GM10248 (cell line): ENCODE measurements at regions not wholly inside any gene's neighbourhood (a gene's known extent, or its start where the extent isn't known, plus 50 kb on each side); places are given as distances from the start of the nearest gene placed in this dataset.

Experiments used
- CTCF ChIA-PET: fragments of 300-600 bp; sonication (Branson Sonifier 250); formaldehyde crosslinking; extraction: SDS; loops from one replicate; lab custom pipeline; 2021; ENCODE audit warnings: antibody characterized with exemption; lab: Yijun Ruan, JAX
- POLR2A ChIA-PET: fragments of 350-650 bp; sonication (Branson Sonifier 250); formaldehyde crosslinking; extraction: SDS; loops from one replicate; lab custom pipeline; 2020; ENCODE audit warnings: antibody characterized with exemption; lab: Yijun Ruan, JAX
- DNase-seq: peaks from one replicate; pipeline ENCODE4 v3.0.0; 2012; ENCODE audit errors: extremely low spot score
- TF ChIP-seq, protein P1 (sequence below): IDR thresholded peaks from 2 replicates; pipeline ENCODE4 v1.5.1; 2012; ENCODE audit warnings: mild to moderate bottlenecking, low read depth; ENCODE audit errors: extremely low read depth, missing control alignments, control extremely low read depth

DNA sequence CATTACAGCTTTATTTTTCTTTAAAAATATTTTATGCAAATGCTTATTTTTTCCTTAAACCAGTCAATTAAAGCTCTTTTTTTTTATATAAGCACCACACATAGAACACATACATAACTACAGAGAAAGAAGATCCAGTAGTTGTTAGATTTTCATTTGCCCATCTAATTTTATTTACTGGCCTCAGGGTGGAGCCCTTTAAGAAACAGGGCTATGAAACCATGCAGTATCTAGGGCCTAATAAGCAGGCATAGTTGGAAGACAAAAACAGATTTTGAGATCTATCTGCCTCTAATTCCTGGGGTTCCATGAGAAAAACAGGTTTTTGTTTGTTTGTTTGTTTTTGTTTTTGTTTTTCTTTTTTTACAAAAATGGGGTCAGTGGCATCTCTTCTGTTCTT, 120.6 kb downstream of the BCHE start:
- POLR2A ChIA-PET = no interaction called here
- no peak for DNase-seq
- CTCF ChIA-PET = no interaction called here
- TF ChIP-seq, protein P1, sequence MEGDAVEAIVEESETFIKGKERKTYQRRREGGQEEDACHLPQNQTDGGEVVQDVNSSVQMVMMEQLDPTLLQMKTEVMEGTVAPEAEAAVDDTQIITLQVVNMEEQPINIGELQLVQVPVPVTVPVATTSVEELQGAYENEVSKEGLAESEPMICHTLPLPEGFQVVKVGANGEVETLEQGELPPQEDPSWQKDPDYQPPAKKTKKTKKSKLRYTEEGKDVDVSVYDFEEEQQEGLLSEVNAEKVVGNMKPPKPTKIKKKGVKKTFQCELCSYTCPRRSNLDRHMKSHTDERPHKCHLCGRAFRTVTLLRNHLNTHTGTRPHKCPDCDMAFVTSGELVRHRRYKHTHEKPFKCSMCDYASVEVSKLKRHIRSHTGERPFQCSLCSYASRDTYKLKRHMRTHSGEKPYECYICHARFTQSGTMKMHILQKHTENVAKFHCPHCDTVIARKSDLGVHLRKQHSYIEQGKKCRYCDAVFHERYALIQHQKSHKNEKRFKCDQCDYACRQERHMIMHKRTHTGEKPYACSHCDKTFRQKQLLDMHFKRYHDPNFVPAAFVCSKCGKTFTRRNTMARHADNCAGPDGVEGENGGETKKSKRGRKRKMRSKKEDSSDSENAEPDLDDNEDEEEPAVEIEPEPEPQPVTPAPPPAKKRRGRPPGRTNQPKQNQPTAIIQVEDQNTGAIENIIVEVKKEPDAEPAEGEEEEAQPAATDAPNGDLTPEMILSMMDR = no peak

DNA sequence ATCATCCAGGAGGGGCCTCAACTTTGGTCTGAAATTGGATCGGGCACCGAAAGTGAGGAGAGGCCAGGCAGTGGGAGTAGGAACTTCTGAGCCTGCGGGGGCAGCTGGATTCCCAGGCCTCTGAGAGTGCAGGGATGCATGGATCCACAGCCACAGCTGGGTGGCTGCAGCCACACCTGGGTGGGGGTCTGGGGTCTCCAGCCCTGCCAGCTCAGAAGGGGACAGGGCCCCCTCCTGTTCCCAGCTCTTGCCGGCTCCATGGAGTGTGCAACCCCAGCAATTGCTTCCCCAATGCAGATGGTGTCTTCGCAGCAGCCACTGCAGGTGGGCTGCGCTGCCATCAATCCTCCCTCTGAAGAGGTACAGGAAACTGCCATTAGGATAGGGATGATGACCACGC, 123.7 kb downstream of the BCHE start:
- CTCF ChIA-PET = no interaction called here
- no peak for DNase-seq
- TF ChIP-seq, protein P1 = no peak
- POLR2A ChIA-PET = no interaction called here

DNA sequence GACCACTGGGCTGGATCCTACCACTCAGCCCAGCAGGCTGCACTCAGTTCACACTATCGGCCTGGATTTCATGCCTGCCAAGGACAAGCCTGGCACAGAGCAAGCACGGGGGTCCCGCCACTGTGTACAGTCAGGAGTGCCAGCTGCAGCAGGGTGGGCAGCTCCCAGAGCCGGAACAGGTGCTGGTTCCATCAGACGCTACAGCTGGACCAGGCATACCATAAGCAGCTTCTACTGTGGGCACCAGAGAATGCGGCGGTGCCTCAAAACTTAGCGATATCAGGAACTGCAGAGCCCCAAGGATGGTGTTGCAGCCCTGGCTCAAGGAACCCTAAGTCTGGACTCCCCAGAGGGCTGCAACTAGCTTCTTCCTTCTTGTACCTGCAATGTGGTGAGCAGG, 124.8 kb downstream of the BCHE start:
- POLR2A ChIA-PET = no interaction called here
- CTCF ChIA-PET = interaction anchor here (1.1 kb wide), 2 partner anchors 9 to 37 kb away, joined by 3 to 4 read pairs; no protein-coding TSS in a partner anchor
- TF ChIP-seq, protein P1 = no peak
- no peak for DNase-seq

DNA sequence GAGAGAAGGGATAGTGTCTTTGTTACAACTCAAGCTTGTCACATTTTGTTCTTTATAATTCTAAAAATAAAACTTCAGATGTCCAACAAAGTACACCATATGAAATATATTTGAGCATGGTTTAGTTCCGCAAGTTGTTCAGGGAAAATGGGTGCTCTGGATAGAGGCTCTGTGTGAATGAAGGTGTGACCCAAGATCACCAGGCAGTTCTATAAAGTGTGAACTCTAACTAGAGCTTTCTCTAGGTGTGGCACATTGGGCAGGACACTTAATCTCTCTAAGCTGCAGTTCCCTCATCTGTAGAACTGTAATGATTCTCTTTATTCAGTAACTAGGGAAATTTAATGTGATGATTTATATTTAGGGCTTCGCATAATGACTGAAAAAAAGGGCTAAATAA, 139.3 kb downstream of the BCHE start:
- CTCF ChIA-PET = interaction anchor here (1.5 kb wide), 1 partner anchor 10 kb away, joined by 3 read pairs; no protein-coding TSS in a partner anchor
- TF ChIP-seq, protein P1 = no peak
- POLR2A ChIA-PET = no interaction called here
- no peak for DNase-seq

DNA sequence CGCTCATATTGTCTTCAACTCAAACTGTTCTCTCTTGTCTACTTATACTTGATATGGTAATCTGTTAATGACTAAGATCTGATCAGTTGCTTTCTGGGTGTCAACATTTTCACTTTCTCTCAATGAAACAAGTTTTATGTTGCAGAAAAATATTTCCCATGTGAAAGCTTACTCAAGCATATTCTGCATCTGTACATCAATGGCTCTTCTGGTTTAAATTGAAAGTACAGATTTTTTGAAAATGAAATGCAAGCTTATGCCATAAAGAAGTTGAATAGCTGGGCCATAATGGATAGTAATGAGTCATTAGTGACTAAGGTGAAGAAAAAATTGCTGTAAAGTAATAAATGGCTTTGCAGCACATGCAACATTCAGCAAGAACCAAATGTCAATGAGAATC, 140.7 kb downstream of the BCHE start:
- CTCF ChIA-PET = no interaction called here
- DNase-seq = no peak
- TF ChIP-seq, protein P1 = no peak
- POLR2A ChIA-PET = no interaction called here

DNA sequence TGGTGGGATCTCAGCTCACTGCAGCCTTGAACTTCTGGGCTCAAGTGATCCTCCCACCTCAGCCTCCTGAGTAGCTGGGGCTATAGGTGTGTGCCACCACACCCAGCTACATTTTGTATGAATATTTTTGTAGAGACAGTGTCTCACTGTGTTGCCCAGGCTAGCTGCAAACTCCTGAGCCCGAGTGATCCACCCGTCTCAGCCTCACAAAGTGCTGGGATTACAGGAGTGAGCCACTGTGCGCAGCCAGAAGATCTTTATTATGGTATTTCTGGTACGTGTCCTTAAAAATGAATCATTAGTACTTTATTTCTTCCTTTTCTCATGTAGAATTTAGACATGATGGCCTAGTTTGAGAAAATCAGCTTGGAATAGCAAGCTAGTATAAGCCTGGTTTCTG, 153.3 kb downstream of the BCHE start:
- TF ChIP-seq, protein P1 = no peak
- CTCF ChIA-PET = no interaction called here
- POLR2A ChIA-PET = no interaction called here
- no peak for DNase-seq

DNA sequence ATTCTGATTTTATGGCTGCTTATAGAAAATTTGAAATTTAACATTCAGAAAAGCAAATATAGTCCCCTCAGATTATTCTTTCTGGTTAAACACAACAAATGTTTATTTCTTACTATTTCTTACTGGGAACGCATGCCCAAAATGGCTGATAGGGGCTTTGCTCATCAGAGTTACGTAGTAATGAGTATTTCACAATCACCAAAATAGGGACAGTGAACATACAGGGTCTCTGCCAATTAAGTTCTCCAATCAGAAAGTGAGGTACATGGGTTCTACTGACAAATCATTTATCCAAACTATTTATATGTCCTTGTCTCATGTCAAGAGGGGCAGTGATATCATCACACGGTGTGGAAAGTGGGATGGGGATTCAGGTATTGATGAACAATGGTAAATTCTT, 154.5 kb downstream of the BCHE start:
- no peak for DNase-seq
- ChIA-PET POLR2A (no interaction called here), CTCF (no interaction called here)
- TF ChIP-seq, protein P1 = no peak
